Caco-2 (cell line): ENCODE measurements at regions not wholly inside any gene's neighbourhood (a gene's known extent, or its start where the extent isn't known, plus 50 kb on each side); places are given as distances from the start of the nearest gene placed in this dataset.

Experiments used
- BruUV-seq: library from RNA; stranded (reverse); fragments of 400-500 nt; replicated peaks from 2 replicates; lab custom pipeline; 2021; lab: Mats Ljungman, UMichigan
- CTCF ChIA-PET: fragments of 300-600 bp; sonication (Branson Sonifier 250); formaldehyde crosslinking; loops from one replicate; lab custom pipeline; 2022; ENCODE audit warnings: antibody characterized with exemption; lab: Charles Lee
- POLR2A ChIA-PET: fragments of 300-600 bp; sonication (Branson Sonifier 250); formaldehyde crosslinking; loops from one replicate; lab custom pipeline; 2022; ENCODE audit warnings: antibody characterized with exemption; lab: Charles Lee
- DNase-seq, 2 experiments: peaks; one replicate each; pipeline versions ENCODE4 v3.0.0 to v3.0.0-alpha.2; 2020 to 2022
- H3K27me3 ChIP-seq: replicated peaks from 2 replicates; pipeline ENCODE4 v1.6.0; 2011; ENCODE audit warnings: low read length; ENCODE audit not compliant: control insufficient read depth, insufficient read depth
- H3K36me3 ChIP-seq: 2 replicates; pipeline ENCODE4 v1.5.1; 2011; ENCODE audit warnings: low read length; ENCODE audit not compliant: control insufficient read depth, insufficient read depth
- H3K4me1 ChIP-seq: fragments of 250-450 bp; sonication (Bioruptor Pico); 2 replicates; pipeline ENCODE4 v1.5.1; 2020; ENCODE audit warnings: mild to moderate bottlenecking
- H3K4me3 ChIP-seq: 2 replicates; pipeline ENCODE4 v1.5.1; 2011; ENCODE audit warnings: low read depth, mild to moderate bottlenecking, control low read depth, low read length
- H3K9me3 ChIP-seq: fragments of 250-450 bp; sonication (Bioruptor Pico); 2 replicates; pipeline ENCODE4 v1.5.1; 2020; ENCODE audit warnings: mild to moderate bottlenecking, moderate library complexity
- H3K27ac Mint-ChIP-seq: one replicate; pipeline ENCODE4 v1.8.0; 2022; ENCODE audit warnings: mixed read lengths; ENCODE audit not compliant: unreplicated experiment
- H3K27me3 Mint-ChIP-seq: one replicate; pipeline ENCODE4 v1.8.0; 2022; ENCODE audit warnings: mixed read lengths; ENCODE audit not compliant: insufficient read depth, unreplicated experiment
- H3K36me3 Mint-ChIP-seq: one replicate; pipeline ENCODE4 v1.8.0; 2022; ENCODE audit warnings: mild to moderate bottlenecking, mixed read lengths; ENCODE audit not compliant: insufficient read depth, unreplicated experiment
- H3K4me1 Mint-ChIP-seq: one replicate; pipeline ENCODE4 v1.8.0; 2022; ENCODE audit warnings: low read depth, mixed read lengths; ENCODE audit not compliant: unreplicated experiment
- H3K4me3 Mint-ChIP-seq: one replicate; pipeline ENCODE4 v1.8.0; 2022; ENCODE audit warnings: mild to moderate bottlenecking, moderate library complexity, mixed read lengths; ENCODE audit not compliant: unreplicated experiment
- H3K9me3 Mint-ChIP-seq: one replicate; pipeline ENCODE4 v1.8.0; 2022; ENCODE audit warnings: mixed read lengths; ENCODE audit not compliant: unreplicated experiment
- intact Hi-C: fragments of 100-400 bp; cut with micrococcal nuclease; formaldehyde crosslinking; loops from one replicate; pipeline ENCODE4 v1.10.0; 2022; ENCODE audit not compliant: unreplicated experiment
- TF ChIP-seq, protein P1 (sequence below), 2 experiments: fragments of 200-600 bp in 1 of 2; IDR thresholded peaks; 1 replicate in 1 of 2; 2 replicates in 1 of 2; pipeline versions ENCODE4 v1.5.1 to v1.8.0; 2011 to 2022; ENCODE audit warnings: antibody characterized with exemption in 1 of 2, control low read depth in 1 of 2, inconsistent platforms in 1 of 2, low read depth in 1 of 2, low read length in 1 of 2, mild to moderate bottlenecking in 1 of 2, moderate library complexity in 1 of 2; ENCODE audit not compliant: insufficient read depth in 1 of 2, severe bottlenecking in 1 of 2, unreplicated experiment in 1 of 2

DNA sequence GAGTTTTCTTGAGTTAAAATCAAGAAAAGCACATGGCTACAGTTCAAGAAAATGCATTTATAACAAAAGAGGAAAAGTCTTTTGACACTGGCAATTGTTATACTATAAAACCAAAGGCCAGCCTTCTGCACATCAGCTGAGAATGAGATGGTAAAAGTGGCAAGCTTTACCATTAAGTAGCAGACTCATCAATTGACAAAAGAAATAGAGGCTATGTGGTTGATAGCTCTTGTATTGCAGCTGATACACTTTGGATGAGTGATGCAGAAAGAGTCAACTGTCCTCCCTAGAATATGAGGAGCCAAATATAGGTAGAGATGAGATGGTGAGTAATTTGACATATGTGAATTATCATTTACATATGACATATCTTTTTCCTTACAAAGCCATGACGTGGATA lies 1100.9 kb upstream of the CDH6 start:
- Mint-ChIP-seq H3K9me3 (no peaks in the 10 kb centered on the region), H3K4me1 (no peaks in the 10 kb centered on the region), H3K27me3 (peaks cover 2% of the 10 kb centered on the region), H3K36me3 (no peaks in the 10 kb centered on the region), H3K27ac (no peak overlapping the region), H3K4me3 (no peak overlapping the region)
- no peaks in the 10 kb centered on the region for H3K27me3 ChIP-seq
- H3K4me3 ChIP-seq, result no peak overlapping the region
- no peaks in the 10 kb centered on the region for H3K9me3 ChIP-seq
- ChIA-PET CTCF (no interaction called here), POLR2A (no interaction called here)
- intact Hi-C loops, result no loop called here
- no peaks in the 10 kb centered on the region for H3K4me1 ChIP-seq
- no TSS peak for BruUV-seq
- TF ChIP-seq, protein P1, sequence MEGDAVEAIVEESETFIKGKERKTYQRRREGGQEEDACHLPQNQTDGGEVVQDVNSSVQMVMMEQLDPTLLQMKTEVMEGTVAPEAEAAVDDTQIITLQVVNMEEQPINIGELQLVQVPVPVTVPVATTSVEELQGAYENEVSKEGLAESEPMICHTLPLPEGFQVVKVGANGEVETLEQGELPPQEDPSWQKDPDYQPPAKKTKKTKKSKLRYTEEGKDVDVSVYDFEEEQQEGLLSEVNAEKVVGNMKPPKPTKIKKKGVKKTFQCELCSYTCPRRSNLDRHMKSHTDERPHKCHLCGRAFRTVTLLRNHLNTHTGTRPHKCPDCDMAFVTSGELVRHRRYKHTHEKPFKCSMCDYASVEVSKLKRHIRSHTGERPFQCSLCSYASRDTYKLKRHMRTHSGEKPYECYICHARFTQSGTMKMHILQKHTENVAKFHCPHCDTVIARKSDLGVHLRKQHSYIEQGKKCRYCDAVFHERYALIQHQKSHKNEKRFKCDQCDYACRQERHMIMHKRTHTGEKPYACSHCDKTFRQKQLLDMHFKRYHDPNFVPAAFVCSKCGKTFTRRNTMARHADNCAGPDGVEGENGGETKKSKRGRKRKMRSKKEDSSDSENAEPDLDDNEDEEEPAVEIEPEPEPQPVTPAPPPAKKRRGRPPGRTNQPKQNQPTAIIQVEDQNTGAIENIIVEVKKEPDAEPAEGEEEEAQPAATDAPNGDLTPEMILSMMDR (IDR thresholded peaks at IDR 0.05; ENCODE audit: insufficient read depth in 1 of 2, low read depth in 1 of 2, low read length in 1 of 2, severe bottlenecking in 1 of 2, unreplicated experiment in 1 of 2), result no peak
- DNase-seq, result no peak
- no peaks in the 10 kb centered on the region for H3K36me3 ChIP-seq

DNA sequence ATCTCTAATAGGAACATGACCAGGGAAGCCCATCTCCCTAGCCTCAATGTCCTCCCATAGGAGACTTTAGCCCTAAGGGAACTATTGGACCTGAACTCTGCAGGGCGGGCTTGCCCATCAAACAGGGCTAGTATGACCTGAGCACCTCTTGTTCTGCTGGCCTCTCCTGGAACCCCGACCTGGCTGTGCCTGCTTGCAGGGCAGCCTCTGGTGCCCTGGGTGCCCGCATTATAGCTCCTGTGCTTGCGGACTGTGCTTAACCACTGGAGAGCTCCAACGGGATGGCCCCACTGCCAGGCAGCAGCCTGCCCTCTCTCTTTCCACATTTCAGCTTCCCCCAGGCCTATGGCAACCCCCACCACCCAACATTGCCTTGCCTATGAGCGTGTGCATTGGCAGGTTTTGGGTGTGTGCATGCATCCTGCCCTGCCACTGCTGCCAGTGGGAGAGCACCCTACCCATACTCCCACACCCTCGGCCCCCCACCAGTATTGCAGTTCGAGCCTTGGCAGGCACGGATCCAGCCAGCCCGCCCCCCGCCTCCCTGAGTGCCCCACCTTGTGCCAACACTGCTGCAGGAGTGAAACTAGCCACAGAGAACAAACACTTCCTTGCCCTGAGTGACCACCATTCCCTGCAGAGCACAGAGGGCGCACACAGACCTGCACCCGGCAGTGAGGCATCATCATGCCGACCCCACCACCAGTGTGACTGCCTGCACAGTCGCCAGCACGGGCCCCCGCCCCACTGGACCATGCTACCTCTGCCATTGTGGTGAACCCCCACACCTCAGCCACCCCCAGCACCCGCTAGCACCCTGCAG lies 1123.8 kb upstream of the CDH6 start:
- Mint-ChIP-seq H3K27ac (no peak overlapping the region), H3K4me1 (no peaks in the 10 kb centered on the region), H3K27me3 (peaks cover 2% of the 10 kb centered on the region), H3K9me3 (no peaks in the 10 kb centered on the region), H3K36me3 (no peaks in the 10 kb centered on the region), H3K4me3 (no peak overlapping the region)
- TF ChIP-seq, protein P1 (IDR thresholded peaks at IDR 0.05; ENCODE audit: insufficient read depth in 1 of 2, low read depth in 1 of 2, low read length in 1 of 2, severe bottlenecking in 1 of 2, unreplicated experiment in 1 of 2), result no peak
- Histone ChIP-seq H3K4me3 (no peak overlapping the region), H3K27me3 (no peaks in the 10 kb centered on the region), H3K36me3 (no peaks in the 10 kb centered on the region), H3K4me1 (no peaks in the 10 kb centered on the region), H3K9me3 (no peaks in the 10 kb centered on the region)
- DNase-seq, result no peak
- ChIA-PET POLR2A (no interaction called here), CTCF (no interaction called here)
- no TSS peak for BruUV-seq
- intact Hi-C loops, result no loop called here

DNA sequence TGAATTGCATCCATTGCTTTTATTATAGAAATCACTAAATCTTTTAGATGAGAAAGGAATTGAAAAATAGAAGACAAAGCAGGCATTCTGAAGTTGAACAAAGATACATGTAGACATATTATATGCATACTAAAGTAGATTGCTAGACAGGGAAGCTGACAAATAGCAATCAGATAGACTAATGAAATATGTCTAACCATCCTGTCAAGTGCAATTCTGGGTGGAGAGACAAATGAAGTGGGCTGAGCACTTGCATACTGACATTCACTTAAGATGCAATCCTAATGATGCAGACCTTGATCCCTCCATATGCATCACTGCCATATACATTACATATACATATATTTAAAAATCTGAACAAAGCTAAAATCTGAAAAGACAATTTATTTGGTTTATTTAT lies 1130.0 kb upstream of the CDH6 start:
- ChIA-PET CTCF (no interaction called here), POLR2A (no interaction called here)
- Mint-ChIP-seq H3K36me3 (no peaks in the 10 kb centered on the region), H3K4me1 (no peaks in the 10 kb centered on the region), H3K27ac (no peak overlapping the region), H3K4me3 (no peak overlapping the region), H3K9me3 (no peaks in the 10 kb centered on the region), H3K27me3 (no peaks in the 10 kb centered on the region)
- TF ChIP-seq, protein P1 (IDR thresholded peaks at IDR 0.05; ENCODE audit: insufficient read depth in 1 of 2, low read depth in 1 of 2, low read length in 1 of 2, severe bottlenecking in 1 of 2, unreplicated experiment in 1 of 2), result no peak
- no peaks in the 10 kb centered on the region for H3K9me3 ChIP-seq
- no peaks in the 10 kb centered on the region for H3K36me3 ChIP-seq
- BruUV-seq, result no TSS peak
- no peaks in the 10 kb centered on the region for H3K27me3 ChIP-seq
- no peak overlapping the region for H3K4me3 ChIP-seq
- no peaks in the 10 kb centered on the region for H3K4me1 ChIP-seq
- intact Hi-C loops, result no loop called here
- no peak for DNase-seq
